GM12864 (cell line): ENCODE measurements at regions not wholly inside any gene's neighbourhood (a gene's known extent, or its start where the extent isn't known, plus 50 kb on each side); places are given as distances from the start of the nearest gene placed in this dataset.

Experiments
- DNase-seq: peaks from one replicate; pipeline ENCODE4 v3.0.0-alpha.2; 2011; ENCODE audit warnings: low read depth
- H3K4me3 ChIP-seq: 2 replicates; pipeline ENCODE4 v1.5.1; 2011; ENCODE audit warnings: mild to moderate bottlenecking, low read depth, low read length, control low read depth
- CTCF ChIP-seq: IDR thresholded peaks from 2 replicates; pipeline ENCODE4 v1.5.1; 2011; ENCODE audit warnings: low read depth, mild to moderate bottlenecking, moderate library complexity, low read length, control low read depth, inconsistent platforms; ENCODE audit errors: missing control alignments

DNA sequence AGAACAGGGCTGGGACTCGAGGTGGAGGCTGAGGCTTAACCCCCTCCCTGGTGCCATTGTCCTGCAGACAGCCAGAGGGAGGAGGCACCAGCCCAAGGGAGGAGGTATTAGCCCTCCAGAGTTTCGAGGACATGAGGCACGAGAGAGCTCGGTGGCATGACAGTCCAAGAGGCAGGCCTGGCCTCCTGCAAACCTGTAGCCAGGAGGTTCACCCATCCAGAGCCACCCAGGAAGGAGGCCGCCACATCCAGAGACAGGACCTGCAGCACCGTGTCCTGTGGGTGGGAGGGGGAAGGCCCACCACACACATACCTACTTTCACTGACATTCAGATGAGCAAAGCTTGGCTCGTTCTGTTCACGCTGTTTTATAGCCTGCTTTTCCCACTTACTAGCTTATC lies 75.2 kb upstream of the ADAMTS2 start:
- no peak overlapping the region for H3K4me3 ChIP-seq
- no peak for DNase-seq
- TF ChIP-seq CTCF: no peak

DNA sequence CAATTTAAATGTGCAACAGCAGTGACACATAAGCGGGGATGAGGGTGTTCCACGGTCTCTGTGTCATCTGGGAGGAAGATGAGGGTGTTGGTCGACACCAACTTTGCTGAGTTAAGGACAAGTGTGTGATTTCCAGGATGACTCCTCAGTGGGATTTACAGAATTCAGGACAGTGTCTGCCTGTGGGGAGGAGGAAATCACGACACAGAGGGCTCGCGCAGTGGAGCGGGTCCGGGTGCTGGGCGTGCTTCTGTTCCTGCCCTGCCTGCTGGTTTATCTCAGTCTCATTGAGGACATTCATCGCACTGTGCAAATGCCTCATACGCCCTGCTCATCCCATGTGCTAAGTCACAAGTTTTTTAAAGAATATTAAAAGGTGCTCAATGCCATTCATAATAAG lies 73.7 kb upstream of the ADAMTS2 start:
- TF ChIP-seq CTCF: no peak
- no peak overlapping the region for H3K4me3 ChIP-seq
- DNase-seq: no peak

- no peak overlapping the region for H3K4me3 ChIP-seq
- DNase-seq: no peak
- TF ChIP-seq CTCF: no peak
Measured at GRCh38 chr5:179417696-179418095, 72.4 kb upstream of the ADAMTS2 start.

DNA sequence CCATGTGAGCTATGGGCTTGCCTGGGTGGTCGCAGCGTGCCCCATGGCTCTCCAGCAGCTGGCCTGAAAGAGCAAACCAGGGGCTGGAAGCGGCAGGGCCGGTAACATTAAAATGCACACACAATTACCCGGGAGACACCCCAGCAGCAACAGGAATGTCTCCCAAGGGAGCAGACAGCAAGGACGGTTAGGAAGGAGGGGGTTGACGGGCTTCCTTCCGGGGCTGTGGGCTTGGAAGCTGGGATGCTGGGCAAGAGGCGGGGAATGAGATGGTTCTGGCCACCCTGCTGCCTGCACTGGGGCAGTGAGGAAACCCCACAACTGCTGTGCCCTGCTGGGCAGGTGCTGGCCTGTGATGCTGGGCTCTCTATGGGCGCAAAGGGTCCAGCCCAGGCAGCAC lies 71.8 kb upstream of the ADAMTS2 start:
- no peak overlapping the region for H3K4me3 ChIP-seq
- no peak for TF ChIP-seq CTCF
- no peak for DNase-seq

DNA sequence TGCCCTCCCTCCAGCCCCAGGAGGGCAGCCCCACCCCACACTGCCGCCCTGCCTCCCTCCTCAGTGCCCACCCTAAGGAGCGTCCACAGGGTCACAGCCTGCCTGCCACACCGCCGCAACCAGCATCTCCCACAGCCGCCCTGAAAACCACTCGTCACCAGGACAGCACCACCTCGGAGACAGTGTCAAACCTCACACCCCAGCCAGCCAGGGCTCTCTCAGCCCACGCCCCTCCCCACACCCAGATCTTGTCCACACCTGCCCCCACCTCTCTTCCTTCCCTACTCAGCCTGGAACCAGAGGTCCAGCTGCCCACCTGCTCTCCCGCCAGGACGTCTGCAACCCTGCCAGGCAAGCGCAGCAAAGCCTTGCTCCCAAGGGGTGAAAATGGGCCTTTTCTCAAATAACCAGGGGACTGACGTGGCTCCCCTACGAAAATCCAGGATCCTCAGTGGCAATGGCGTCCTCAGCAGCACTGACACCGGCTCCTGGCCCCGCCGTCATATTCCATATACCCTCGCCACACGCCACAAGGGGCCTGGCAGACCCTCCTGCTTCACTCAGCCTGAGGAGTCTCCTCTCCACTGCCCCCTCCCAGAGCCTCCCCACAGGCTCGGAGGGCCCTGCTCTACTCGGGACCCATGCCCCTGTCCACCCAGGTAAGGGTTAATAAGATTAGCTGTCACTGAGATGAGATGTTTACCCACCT lies 71.0 kb upstream of the ADAMTS2 start:
- no peak overlapping the region for H3K4me3 ChIP-seq
- DNase-seq: no peak
- no peak for TF ChIP-seq CTCF

DNA sequence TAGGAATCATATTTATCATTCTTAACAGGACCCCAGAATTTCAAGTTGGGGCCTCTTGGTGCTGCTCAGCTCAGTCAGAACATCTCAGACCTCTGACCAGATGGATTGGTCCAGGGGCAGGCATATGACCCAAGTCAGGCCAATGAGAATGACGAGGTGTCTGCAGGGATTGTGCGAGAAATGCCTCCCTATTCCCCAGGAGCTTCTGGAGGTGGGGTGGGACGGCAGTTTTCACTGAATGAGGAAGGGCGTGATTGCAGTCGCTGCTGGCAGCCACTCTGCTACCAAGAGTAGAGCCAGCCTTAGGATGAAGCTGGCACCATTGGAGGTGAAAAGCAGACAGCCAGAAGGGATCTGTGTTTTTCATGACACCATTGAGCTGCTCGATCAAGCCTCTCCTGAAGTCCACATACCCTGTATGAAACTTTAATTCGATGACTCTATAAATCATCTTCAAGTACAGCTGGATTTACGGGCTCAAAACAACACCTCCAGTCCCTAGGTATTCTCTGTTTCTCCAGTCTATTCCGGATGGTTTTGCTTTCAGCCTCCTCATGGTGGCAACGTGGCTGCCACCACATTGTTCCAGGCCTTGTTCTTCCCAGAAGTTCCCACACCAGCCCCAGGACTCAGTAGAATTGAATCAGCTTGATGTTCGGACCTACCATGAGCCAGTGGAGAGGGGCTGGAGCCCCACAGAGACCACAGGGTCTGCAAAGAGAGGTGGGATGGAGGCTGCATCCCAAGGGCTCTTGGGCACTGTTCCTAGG lies 70.2 kb upstream of the ADAMTS2 start:
- DNase-seq: no peak
- TF ChIP-seq CTCF: no peak
- H3K4me3 ChIP-seq: no peak overlapping the region
